ENCODE measurements at regions not wholly inside any gene's neighbourhood (a gene's known extent, or its start where the extent isn't known, plus 50 kb on each side); places are given as distances from the start of the nearest gene placed in this dataset.
A peak's percentile ranks its signal among the peaks of the same experiment; 100 is the strongest.

DNA sequence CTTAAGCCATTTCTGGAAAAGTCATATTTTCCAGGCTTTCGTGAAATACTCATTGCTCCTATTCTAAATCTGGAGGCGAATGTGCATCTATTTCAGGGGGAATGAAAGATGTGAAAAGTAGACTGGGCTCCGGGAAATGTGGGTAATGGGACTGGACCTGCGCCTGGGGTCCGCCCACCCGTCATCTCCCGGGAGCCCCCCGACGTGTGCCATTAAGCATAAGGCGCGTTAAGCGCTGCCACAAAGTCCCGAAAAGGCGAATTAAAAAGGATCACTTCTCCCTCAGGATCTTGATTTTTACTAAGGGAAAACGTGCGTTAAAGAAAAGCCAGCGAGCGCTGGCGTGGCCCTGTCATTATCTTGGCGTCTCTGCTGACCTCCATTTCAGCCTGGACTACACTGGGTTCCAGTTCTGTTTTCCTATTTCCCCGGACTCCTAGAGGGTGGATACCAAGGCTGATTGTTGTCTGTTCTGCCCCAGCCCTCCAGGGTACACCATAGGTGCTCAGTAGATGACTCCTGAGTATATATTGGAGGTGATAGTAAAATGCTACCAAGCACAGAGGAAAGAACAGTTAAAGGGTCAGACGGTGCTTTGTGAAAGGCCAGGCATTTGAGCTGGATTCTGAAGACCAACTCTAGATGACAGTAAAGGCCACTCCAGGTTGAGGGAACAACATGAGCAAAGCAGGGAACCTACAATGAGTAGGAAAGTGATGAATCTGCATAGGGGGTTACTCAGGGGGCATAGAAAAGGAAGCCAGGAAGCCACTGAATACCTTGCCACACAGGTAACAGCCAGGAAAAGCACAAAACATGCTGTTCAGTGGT is 89.2 kb upstream of the ARID1B start:
- Histone ChIP-seq H3K27me3 (replicated peaks) (no peaks in the 10 kb centered on the region), H3K4me3 (ENCODE audit: low read depth, low read length) (peak overlapping the region; percentile 70), H3K27ac (peak overlapping the region; percentile 99), H3K36me3 (replicated peaks) (no peaks in the 10 kb centered on the region)
- TF ChIP-seq, protein P1, sequence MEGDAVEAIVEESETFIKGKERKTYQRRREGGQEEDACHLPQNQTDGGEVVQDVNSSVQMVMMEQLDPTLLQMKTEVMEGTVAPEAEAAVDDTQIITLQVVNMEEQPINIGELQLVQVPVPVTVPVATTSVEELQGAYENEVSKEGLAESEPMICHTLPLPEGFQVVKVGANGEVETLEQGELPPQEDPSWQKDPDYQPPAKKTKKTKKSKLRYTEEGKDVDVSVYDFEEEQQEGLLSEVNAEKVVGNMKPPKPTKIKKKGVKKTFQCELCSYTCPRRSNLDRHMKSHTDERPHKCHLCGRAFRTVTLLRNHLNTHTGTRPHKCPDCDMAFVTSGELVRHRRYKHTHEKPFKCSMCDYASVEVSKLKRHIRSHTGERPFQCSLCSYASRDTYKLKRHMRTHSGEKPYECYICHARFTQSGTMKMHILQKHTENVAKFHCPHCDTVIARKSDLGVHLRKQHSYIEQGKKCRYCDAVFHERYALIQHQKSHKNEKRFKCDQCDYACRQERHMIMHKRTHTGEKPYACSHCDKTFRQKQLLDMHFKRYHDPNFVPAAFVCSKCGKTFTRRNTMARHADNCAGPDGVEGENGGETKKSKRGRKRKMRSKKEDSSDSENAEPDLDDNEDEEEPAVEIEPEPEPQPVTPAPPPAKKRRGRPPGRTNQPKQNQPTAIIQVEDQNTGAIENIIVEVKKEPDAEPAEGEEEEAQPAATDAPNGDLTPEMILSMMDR (IDR thresholded peaks at IDR 0.05; ENCODE audit: low read depth, low read length, missing control alignments): no peak
- in situ Hi-C loops (cut with HindIII; ENCODE audit: low pct_ligation_motif_present, low sequenced_read_pairs): no loop called here
- DNase-seq: peak; percentile 6

DNA sequence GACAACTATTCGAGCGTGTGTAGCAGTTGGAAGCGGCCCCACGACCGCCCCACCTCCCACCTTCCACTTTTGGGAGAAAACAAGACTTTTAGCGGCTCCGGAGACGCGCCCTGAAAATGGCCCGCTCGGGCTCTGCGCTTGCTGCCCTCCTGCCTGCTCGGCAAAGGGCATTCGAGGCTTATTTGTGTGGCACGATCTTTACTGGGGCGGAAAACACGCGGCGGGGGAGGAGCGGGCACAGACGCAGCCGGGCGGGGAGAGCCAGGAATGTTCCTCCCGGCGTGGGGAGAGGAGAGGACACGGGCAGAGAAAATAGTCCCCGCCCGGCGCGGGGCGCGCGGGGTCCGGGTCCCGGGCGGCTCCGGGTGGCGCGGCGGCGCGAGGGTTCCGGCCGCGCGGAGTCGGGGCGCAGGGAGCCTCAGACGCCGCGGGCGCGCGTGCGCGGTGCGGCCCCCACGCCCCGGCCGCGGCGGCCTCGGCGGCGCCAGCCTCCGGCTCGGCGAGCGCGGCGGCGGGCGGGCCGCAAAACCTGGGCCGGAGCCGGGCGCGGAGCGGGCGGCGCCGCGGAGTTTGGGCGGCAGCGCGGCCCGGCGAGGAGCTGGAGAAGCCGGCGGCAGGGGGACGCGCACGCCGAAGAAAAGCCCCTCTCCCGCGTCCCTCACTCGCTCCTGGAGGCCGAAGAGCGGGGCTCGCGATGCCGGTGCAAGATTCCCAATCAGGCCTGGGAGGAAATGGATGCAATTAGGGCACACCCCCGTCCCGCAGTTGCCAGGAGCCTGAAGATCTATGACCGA is 90.0 kb upstream of the ARID1B start:
- peak overlapping the region; percentile 77 for H3K4me3 ChIP-seq (ENCODE audit: low read depth, low read length)
- H3K27ac ChIP-seq: peak overlapping the region; percentile 99
- DNase-seq: peak; percentile 59
- in situ Hi-C loops (cut with HindIII; ENCODE audit: low pct_ligation_motif_present, low sequenced_read_pairs): no loop called here
- H3K36me3 ChIP-seq (replicated peaks): no peaks in the 10 kb centered on the region
- no peaks in the 10 kb centered on the region for H3K27me3 ChIP-seq (replicated peaks)
- TF ChIP-seq, protein P1 (IDR thresholded peaks at IDR 0.05; ENCODE audit: low read depth, low read length, missing control alignments): no peak

DNA sequence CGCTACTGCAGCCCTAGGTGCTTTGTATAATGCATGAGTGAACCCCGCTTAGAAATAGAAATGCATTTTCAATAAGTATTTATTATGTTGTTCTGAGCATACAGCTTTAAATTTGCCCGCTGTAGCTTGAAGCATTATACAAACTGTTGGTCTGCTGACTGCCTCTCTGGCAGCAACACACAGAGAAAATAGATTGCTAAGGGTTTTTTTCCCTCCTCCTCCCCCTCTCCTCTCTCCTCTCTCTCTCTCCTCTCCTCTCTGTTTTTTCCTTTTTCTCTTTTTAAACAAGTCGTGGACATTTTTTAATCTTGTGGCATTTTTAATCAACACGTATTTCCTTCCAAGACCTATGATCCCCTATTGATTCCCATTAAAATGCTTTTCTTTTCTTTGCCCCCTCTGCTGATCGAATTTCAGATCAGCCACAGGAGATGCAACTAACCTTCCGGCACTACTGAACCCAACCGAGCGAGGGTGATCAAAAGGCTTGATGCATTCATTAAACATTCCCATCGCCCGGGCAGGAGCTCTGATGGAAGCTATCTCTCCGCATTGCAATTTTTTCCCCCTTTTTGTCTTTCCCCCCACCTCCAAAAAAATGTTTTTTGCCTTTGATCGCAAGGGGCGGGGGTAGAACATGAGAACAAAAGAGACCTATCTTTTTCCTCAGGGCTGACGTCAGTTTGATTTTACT is 90.7 kb upstream of the ARID1B start:
- Histone ChIP-seq H3K4me3 (ENCODE audit: low read depth, low read length) (peak overlapping the region; percentile 77), H3K36me3 (replicated peaks) (no peaks in the 10 kb centered on the region), H3K27me3 (replicated peaks) (no peaks in the 10 kb centered on the region), H3K27ac (peak overlapping the region; percentile 99)
- TF ChIP-seq, protein P1 (IDR thresholded peaks at IDR 0.05; ENCODE audit: low read depth, low read length, missing control alignments): peak; percentile 53
- in situ Hi-C loops (cut with HindIII; ENCODE audit: low pct_ligation_motif_present, low sequenced_read_pairs): no loop called here
- peak; percentile 88 for DNase-seq

DNA sequence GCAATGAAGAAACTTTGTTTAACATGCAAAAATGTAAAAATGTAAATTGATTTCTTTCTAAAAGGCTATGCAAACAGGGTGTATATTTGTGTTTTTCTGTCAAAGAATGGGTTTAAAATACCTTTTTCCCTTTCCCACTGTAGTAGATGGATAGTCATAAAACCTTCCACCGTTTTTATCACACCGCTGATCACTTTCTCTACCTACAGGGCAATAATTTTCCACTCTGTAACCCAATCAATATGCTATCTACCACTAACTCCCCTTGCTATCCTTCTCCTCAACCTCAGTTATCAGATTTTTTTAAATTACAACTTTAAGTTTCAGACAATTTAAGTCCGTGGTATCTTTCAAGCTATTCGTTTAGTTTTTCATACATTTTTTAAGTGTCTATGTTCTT is 91.4 kb upstream of the ARID1B start:
- no peaks in the 10 kb centered on the region for H3K36me3 ChIP-seq (replicated peaks)
- H3K27ac ChIP-seq: no peak overlapping the region
- no peak for DNase-seq
- in situ Hi-C loops (cut with HindIII; ENCODE audit: low pct_ligation_motif_present, low sequenced_read_pairs): no loop called here
- TF ChIP-seq, protein P1 (IDR thresholded peaks at IDR 0.05; ENCODE audit: low read depth, low read length, missing control alignments): no peak
- H3K27me3 ChIP-seq (replicated peaks): no peaks in the 10 kb centered on the region
- peak overlapping the region; percentile 77 for H3K4me3 ChIP-seq (ENCODE audit: low read depth, low read length)

DNA sequence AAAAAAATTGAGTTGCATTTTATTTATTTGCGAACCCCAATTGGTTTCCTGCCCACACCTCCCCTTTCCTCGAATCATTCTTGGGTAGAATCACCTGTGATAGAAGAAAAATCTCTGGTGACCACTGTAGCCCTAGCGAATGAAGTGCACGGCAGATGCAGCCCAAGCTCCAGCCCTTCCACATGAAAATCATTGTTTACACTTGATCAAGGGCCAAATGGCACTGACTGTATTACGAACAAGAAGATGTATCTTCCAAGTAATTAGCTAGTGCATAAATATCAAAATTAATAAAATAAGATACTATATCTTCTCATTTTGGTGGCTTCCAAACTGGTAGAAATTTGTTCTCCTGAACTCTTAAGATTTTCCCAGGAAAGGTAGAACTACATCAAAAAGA is 93.4 kb upstream of the ARID1B start:
- H3K4me3 ChIP-seq (ENCODE audit: low read depth, low read length): no peak overlapping the region
- H3K36me3 ChIP-seq (replicated peaks): no peaks in the 10 kb centered on the region
- DNase-seq: no peak
- TF ChIP-seq, protein P1 (IDR thresholded peaks at IDR 0.05; ENCODE audit: low read depth, low read length, missing control alignments): no peak
- no peak overlapping the region for H3K27ac ChIP-seq
- in situ Hi-C loops (cut with HindIII; ENCODE audit: low pct_ligation_motif_present, low sequenced_read_pairs): no loop called here
- H3K27me3 ChIP-seq (replicated peaks): no peaks in the 10 kb centered on the region
